Panc1 (cell line): ENCODE measurements at regions not wholly inside any gene's neighbourhood (a gene's known extent, or its start where the extent isn't known, plus 50 kb on each side); places are given as distances from the start of the nearest gene placed in this dataset.

Experiments used
- ATAC-seq: fragments of 200-7000 bp; cut with Tn5 transposase; 2 replicates; pipeline ENCODE4 v1.9.1; 2020; ENCODE audit warnings: mild to moderate bottlenecking, moderate library complexity
- BruUV-seq: library from RNA; stranded (reverse); fragments of 400-500 nt; replicated peaks from 2 replicates; lab custom pipeline; 2021; lab: Mats Ljungman, UMichigan
- CTCF ChIA-PET: fragments of 300-600 bp; sonication (Branson Sonifier 250); formaldehyde crosslinking; loops from one replicate; lab custom pipeline; 2022; ENCODE audit warnings: antibody characterized with exemption; lab: Charles Lee
- POLR2A ChIA-PET: fragments of 300-600 bp; sonication (Branson Sonifier 250); formaldehyde crosslinking; loops from one replicate; lab custom pipeline; 2022; ENCODE audit warnings: antibody characterized with exemption; lab: Charles Lee
- DNase-seq: peaks from one replicate; pipeline ENCODE4 v3.0.0-alpha.2; 2010; ENCODE audit warnings: low read depth, low spot score
- H3K27ac ChIP-seq: 2 replicates; pipeline ENCODE4 v1.5.1; 2011; ENCODE audit warnings: mild to moderate bottlenecking, low read length, inconsistent platforms
- H3K27me3 ChIP-seq: fragments of 200-500 bp; sonication (Bioruptor generic); 2 replicates; pipeline ENCODE4 v1.6.0; 2014; ENCODE audit warnings: low read length, inconsistent platforms; ENCODE audit not compliant: control insufficient read depth, insufficient read depth
- H3K36me3 ChIP-seq: fragments of 200-500 bp; sonication (Bioruptor generic); 2 replicates; pipeline ENCODE4 v1.5.1; 2014; ENCODE audit warnings: inconsistent platforms, mild to moderate bottlenecking, low read length, moderate library complexity; ENCODE audit not compliant: control insufficient read depth, insufficient read depth
- H3K4me1 ChIP-seq: 2 replicates; pipeline ENCODE4 v1.5.1; 2011; ENCODE audit warnings: inconsistent platforms, mild to moderate bottlenecking, low read length, moderate library complexity; ENCODE audit not compliant: control insufficient read depth, insufficient read depth
- H3K4me3 ChIP-seq, 2 experiments: 2 replicates each; pipeline ENCODE4 v1.5.1; 2011 to 2012; ENCODE audit warnings: low read depth in 2 of 2, low read length in 2 of 2, mild to moderate bottlenecking in 2 of 2, inconsistent platforms in 1 of 2, moderate library complexity in 1 of 2
- H3K9me3 ChIP-seq: fragments of 200-500 bp; sonication (Bioruptor generic); 2 replicates; pipeline ENCODE4 v1.5.1; 2014; ENCODE audit warnings: low read depth, mild to moderate bottlenecking, inconsistent platforms, low read length, moderate library complexity; ENCODE audit not compliant: control insufficient read depth, insufficient read depth
- POLR2AphosphoS5 ChIP-seq: IDR thresholded peaks from 2 replicates; pipeline ENCODE4 v1.6.1; 2012; ENCODE audit warnings: mild to moderate bottlenecking, low read depth, low read length, moderate library complexity
- SIN3A ChIP-seq: IDR thresholded peaks from 2 replicates; pipeline ENCODE4 v1.6.1; 2012; ENCODE audit warnings: low read depth, mild to moderate bottlenecking, low read length, moderate library complexity, borderline replicate concordance; ENCODE audit not compliant: insufficient read depth
- TCF7L2 ChIP-seq: IDR thresholded peaks from 2 replicates; pipeline ENCODE4 v1.6.1; 2011; ENCODE audit warnings: mild to moderate bottlenecking, low read depth, low read length, inconsistent platforms
- in situ Hi-C: cut with HindIII; loops from 2 replicates; pipeline ENCODE4 v1.10.0; 2016; ENCODE audit warnings: low sequenced_read_pairs, low pct_unique_long_range_greater_than_20kb
- intact Hi-C: fragments of 100-400 bp; cut with micrococcal nuclease; formaldehyde crosslinking; loops from one replicate; pipeline ENCODE4 v1.10.0; 2022; ENCODE audit not compliant: unreplicated experiment
- TF ChIP-seq, protein P1 (sequence below): fragments of 450-650 bp; IDR thresholded peaks from 2 replicates; pipeline ENCODE4 v1.5.1; 2017; ENCODE audit warnings: mild to moderate bottlenecking
- TF ChIP-seq, protein P2 (sequence below), 2 experiments: IDR thresholded peaks; 2 replicates each; pipeline ENCODE4 v1.6.1; 2011 to 2012; ENCODE audit warnings: low read depth in 2 of 2, control low read depth in 1 of 2, low read length in 1 of 2, mild to moderate bottlenecking in 1 of 2, moderate library complexity in 1 of 2; ENCODE audit not compliant: insufficient read depth in 1 of 2

DNA sequence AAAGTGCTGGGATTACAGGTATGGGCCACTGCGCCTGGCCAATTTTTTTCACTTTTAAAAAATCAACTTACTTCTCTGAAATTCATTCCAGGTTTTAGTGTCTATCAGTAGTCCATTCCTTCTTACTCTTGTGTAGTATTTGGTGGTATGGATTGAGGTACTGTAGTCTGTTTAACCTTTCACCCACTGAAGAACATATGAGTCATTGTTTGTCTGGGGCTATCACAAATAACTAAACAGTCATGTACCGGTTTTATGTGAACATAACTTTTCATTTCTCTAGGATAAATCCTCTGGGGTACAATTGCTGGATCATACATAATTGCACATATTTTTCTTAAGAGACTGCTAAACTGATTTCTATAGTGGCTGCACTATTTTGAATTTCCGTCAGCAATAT, 1188.0 kb upstream of the CDH9 start:
- Histone ChIP-seq H3K36me3 (no peaks in the 10 kb centered on the region), H3K9me3 (no peaks in the 10 kb centered on the region), H3K27me3 (no peaks in the 10 kb centered on the region), H3K27ac (no peak overlapping the region), H3K4me1 (no peaks in the 10 kb centered on the region), H3K4me3 (no peak overlapping the region)
- ATAC-seq (no peak), DNase-seq (no peak)
- CTCF ChIA-PET: no interaction called here
- TF ChIP-seq TCF7L2 (no peak), POLR2AphosphoS5 (no peak), SIN3A (no peak)
- TF ChIP-seq, protein P1, sequence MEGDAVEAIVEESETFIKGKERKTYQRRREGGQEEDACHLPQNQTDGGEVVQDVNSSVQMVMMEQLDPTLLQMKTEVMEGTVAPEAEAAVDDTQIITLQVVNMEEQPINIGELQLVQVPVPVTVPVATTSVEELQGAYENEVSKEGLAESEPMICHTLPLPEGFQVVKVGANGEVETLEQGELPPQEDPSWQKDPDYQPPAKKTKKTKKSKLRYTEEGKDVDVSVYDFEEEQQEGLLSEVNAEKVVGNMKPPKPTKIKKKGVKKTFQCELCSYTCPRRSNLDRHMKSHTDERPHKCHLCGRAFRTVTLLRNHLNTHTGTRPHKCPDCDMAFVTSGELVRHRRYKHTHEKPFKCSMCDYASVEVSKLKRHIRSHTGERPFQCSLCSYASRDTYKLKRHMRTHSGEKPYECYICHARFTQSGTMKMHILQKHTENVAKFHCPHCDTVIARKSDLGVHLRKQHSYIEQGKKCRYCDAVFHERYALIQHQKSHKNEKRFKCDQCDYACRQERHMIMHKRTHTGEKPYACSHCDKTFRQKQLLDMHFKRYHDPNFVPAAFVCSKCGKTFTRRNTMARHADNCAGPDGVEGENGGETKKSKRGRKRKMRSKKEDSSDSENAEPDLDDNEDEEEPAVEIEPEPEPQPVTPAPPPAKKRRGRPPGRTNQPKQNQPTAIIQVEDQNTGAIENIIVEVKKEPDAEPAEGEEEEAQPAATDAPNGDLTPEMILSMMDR: no peak
- TF ChIP-seq, protein P2, sequence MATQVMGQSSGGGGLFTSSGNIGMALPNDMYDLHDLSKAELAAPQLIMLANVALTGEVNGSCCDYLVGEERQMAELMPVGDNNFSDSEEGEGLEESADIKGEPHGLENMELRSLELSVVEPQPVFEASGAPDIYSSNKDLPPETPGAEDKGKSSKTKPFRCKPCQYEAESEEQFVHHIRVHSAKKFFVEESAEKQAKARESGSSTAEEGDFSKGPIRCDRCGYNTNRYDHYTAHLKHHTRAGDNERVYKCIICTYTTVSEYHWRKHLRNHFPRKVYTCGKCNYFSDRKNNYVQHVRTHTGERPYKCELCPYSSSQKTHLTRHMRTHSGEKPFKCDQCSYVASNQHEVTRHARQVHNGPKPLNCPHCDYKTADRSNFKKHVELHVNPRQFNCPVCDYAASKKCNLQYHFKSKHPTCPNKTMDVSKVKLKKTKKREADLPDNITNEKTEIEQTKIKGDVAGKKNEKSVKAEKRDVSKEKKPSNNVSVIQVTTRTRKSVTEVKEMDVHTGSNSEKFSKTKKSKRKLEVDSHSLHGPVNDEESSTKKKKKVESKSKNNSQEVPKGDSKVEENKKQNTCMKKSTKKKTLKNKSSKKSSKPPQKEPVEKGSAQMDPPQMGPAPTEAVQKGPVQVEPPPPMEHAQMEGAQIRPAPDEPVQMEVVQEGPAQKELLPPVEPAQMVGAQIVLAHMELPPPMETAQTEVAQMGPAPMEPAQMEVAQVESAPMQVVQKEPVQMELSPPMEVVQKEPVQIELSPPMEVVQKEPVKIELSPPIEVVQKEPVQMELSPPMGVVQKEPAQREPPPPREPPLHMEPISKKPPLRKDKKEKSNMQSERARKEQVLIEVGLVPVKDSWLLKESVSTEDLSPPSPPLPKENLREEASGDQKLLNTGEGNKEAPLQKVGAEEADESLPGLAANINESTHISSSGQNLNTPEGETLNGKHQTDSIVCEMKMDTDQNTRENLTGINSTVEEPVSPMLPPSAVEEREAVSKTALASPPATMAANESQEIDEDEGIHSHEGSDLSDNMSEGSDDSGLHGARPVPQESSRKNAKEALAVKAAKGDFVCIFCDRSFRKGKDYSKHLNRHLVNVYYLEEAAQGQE (IDR thresholded peaks at IDR 0.05; ENCODE audit: insufficient read depth in 1 of 2, low read depth in 2 of 2, low read length in 1 of 2): no peak
- in situ Hi-C loops (no loop called here), intact Hi-C loops (no loop called here)
- BruUV-seq: no TSS peak
- POLR2A ChIA-PET: no interaction called here

DNA sequence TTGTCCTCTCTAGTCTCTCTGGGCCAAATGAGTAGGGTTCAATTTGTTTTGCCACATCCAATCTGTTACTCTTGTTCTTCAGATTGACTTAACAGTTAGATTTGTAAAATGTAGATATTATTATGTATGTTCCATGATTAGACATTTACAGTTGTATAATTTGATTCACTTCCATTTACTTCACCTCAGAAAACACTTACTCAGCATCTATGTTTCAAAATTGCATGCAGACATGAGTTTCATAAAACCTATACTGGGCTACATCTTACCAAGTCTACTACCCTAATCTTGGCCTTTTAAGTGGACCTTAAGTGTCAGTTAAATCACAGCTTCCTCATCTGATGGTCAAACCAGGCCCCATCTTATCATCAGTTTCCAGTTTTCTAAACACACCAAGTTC, 1181.2 kb upstream of the CDH9 start:
- CTCF ChIA-PET: no interaction called here

More for the DNA sequence above, 1181.2 kb upstream of the CDH9 start:
- in situ Hi-C loops (no loop called here), intact Hi-C loops (no loop called here)
- H3K4me1 ChIP-seq: no peaks in the 10 kb centered on the region
- H3K4me3 ChIP-seq: no peak overlapping the region
- no peaks in the 10 kb centered on the region for H3K9me3 ChIP-seq
- no peak overlapping the region for H3K27ac ChIP-seq
- H3K27me3 ChIP-seq: no peaks in the 10 kb centered on the region
- POLR2A ChIA-PET: no interaction called here
- TF ChIP-seq, protein P2 (IDR thresholded peaks at IDR 0.05; ENCODE audit: insufficient read depth in 1 of 2, low read depth in 2 of 2, low read length in 1 of 2): no peak
- TF ChIP-seq, protein P1: no peak
- TF ChIP-seq TCF7L2 (no peak), SIN3A (no peak)
- DNase-seq: no peak
- BruUV-seq: no TSS peak
- no peaks in the 10 kb centered on the region for H3K36me3 ChIP-seq
- ATAC-seq: no peak
